Calu3 (cell line): ENCODE measurements at regions not wholly inside any gene's neighbourhood (a gene's known extent, or its start where the extent isn't known, plus 50 kb on each side); places are given as distances from the start of the nearest gene placed in this dataset.

Experiments used
- BruUV-seq: library from RNA; stranded (reverse); fragments of 400-500 nt; replicated peaks from 2 replicates; lab custom pipeline; 2021; lab: Mats Ljungman, UMichigan
- CTCF ChIA-PET: fragments of 300-600 bp; sonication (Branson Sonifier 250); formaldehyde crosslinking; loops from one replicate; lab custom pipeline; 2022; ENCODE audit warnings: antibody characterized with exemption; lab: Charles Lee
- DNase-seq: peaks from one replicate; pipeline ENCODE4 v3.0.0; 2022
- H3K27ac Mint-ChIP-seq: one replicate; pipeline ENCODE4 v1.8.0; 2022; ENCODE audit warnings: mixed read lengths; ENCODE audit not compliant: unreplicated experiment
- H3K27me3 Mint-ChIP-seq: one replicate; pipeline ENCODE4 v1.8.0; 2022; ENCODE audit warnings: mixed read lengths; ENCODE audit not compliant: unreplicated experiment
- H3K36me3 Mint-ChIP-seq: one replicate; pipeline ENCODE4 v1.8.0; 2022; ENCODE audit warnings: mild to moderate bottlenecking, moderate library complexity, mixed read lengths; ENCODE audit not compliant: insufficient read depth, unreplicated experiment
- H3K4me1 Mint-ChIP-seq: one replicate; pipeline ENCODE4 v1.8.0; 2022; ENCODE audit warnings: mild to moderate bottlenecking, low read depth, mixed read lengths; ENCODE audit not compliant: unreplicated experiment
- H3K4me3 Mint-ChIP-seq: one replicate; pipeline ENCODE4 v1.8.0; 2022; ENCODE audit warnings: mild to moderate bottlenecking, low read depth, moderate library complexity, mixed read lengths; ENCODE audit not compliant: unreplicated experiment
- H3K9me3 Mint-ChIP-seq: one replicate; pipeline ENCODE4 v1.8.0; 2022; ENCODE audit warnings: low read depth, mixed read lengths; ENCODE audit not compliant: unreplicated experiment
- intact Hi-C: fragments of 100-400 bp; cut with micrococcal nuclease; formaldehyde crosslinking; loops from one replicate; pipeline ENCODE4 v1.10.0; 2022; ENCODE audit not compliant: unreplicated experiment
- TF ChIP-seq, protein P1 (sequence below): fragments of 200-600 bp; IDR thresholded peaks from one replicate; pipeline ENCODE4 v1.8.0; 2022; ENCODE audit warnings: antibody characterized with exemption; ENCODE audit not compliant: unreplicated experiment

DNA sequence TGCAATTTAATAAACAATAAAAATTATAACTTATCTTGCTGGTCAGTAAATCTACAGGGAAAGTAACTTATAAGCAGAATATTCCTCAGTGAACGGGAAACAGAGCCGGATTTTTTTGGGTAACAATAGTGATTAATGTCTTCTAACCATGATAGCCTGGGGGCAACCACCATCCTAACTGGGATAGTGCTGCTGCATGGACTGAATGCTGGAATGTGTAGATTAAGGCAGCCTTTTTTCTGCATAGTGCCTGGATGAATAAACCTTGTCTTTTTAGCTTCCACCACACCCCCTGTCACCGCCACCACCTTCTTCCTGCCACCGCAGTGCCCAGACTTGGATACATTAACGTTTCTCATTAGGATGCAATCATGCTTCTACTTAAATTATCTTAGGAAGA lies 83.6 kb upstream of the LNX1 start:
- peaks cover under 1% of the 10 kb centered on the region for H3K27me3 Mint-ChIP-seq
- H3K4me3 Mint-ChIP-seq, result no peak overlapping the region
- intact Hi-C loops, result no loop called here

DNA sequence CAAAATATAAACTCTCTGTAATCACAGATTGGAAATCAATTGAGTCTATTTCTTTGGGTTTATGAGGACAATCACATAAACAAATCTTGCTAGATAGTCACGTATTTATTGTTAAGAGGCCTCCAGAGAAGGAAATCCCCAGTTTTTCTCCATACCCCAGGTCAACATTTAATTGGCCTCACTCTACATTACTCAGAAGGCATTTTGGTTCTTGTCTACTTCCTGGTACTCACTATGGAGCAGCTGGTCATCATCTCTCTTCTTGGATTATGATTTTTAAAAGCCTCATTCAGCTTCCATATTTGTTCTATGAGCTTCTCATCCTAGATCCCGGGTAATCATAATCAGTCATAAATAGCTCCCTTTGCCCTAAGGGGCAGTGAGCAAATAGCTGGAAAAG lies 81.6 kb upstream of the LNX1 start:
- BruUV-seq, result no TSS peak
- CTCF ChIA-PET, result no interaction called here
- no peaks in the 10 kb centered on the region for H3K9me3 Mint-ChIP-seq
- H3K4me3 Mint-ChIP-seq, result no peak overlapping the region
- DNase-seq, result no peak
- intact Hi-C loops, result no loop called here
- peaks cover 12% of the 10 kb centered on the region for H3K27me3 Mint-ChIP-seq
- no peaks in the 10 kb centered on the region for H3K4me1 Mint-ChIP-seq
- no peak overlapping the region for H3K27ac Mint-ChIP-seq
- TF ChIP-seq, protein P1, sequence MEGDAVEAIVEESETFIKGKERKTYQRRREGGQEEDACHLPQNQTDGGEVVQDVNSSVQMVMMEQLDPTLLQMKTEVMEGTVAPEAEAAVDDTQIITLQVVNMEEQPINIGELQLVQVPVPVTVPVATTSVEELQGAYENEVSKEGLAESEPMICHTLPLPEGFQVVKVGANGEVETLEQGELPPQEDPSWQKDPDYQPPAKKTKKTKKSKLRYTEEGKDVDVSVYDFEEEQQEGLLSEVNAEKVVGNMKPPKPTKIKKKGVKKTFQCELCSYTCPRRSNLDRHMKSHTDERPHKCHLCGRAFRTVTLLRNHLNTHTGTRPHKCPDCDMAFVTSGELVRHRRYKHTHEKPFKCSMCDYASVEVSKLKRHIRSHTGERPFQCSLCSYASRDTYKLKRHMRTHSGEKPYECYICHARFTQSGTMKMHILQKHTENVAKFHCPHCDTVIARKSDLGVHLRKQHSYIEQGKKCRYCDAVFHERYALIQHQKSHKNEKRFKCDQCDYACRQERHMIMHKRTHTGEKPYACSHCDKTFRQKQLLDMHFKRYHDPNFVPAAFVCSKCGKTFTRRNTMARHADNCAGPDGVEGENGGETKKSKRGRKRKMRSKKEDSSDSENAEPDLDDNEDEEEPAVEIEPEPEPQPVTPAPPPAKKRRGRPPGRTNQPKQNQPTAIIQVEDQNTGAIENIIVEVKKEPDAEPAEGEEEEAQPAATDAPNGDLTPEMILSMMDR, result no peak
- H3K36me3 Mint-ChIP-seq, result no peaks in the 10 kb centered on the region

More for the DNA sequence above, 83.6 kb upstream of the LNX1 start:
- no peaks in the 10 kb centered on the region for H3K4me1 Mint-ChIP-seq
- no peaks in the 10 kb centered on the region for H3K36me3 Mint-ChIP-seq
- BruUV-seq, result no TSS peak
- TF ChIP-seq, protein P1, result no peak
- no peaks in the 10 kb centered on the region for H3K9me3 Mint-ChIP-seq
- no peak for DNase-seq
- no peak overlapping the region for H3K27ac Mint-ChIP-seq
- CTCF ChIA-PET, result interaction anchor here (0.6 kb wide), 1 partner anchor 23 kb away, joined by 3 read pairs; no protein-coding TSS in a partner anchor

DNA sequence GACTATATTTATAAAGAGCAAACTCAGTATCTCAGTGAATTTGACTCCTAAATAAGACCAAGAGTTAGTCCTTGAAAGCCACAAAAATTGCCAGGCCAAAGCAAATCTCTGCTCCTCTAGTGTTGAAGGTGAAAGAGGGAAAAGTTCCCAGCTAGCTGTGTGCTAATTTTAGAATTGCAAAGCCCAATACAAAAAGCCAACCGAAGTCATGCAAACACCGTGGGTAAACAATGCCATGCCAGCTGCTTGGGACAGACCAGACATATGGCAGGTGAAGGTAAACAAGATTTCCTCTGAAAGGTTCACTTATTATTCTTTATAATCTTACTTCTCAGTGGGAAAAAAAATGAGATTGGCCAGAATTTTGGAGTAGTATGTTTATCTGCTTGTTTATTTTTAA lies 80.5 kb upstream of the LNX1 start:
- no TSS peak for BruUV-seq
- CTCF ChIA-PET, result no interaction called here
- no peak for DNase-seq
- H3K4me3 Mint-ChIP-seq, result no peak overlapping the region
- no peaks in the 10 kb centered on the region for H3K36me3 Mint-ChIP-seq
- H3K9me3 Mint-ChIP-seq, result no peaks in the 10 kb centered on the region
- peaks cover 18% of the 10 kb centered on the region for H3K27me3 Mint-ChIP-seq
- TF ChIP-seq, protein P1, result no peak
- intact Hi-C loops, result no loop called here
- no peaks in the 10 kb centered on the region for H3K4me1 Mint-ChIP-seq
- H3K27ac Mint-ChIP-seq, result no peak overlapping the region

DNA sequence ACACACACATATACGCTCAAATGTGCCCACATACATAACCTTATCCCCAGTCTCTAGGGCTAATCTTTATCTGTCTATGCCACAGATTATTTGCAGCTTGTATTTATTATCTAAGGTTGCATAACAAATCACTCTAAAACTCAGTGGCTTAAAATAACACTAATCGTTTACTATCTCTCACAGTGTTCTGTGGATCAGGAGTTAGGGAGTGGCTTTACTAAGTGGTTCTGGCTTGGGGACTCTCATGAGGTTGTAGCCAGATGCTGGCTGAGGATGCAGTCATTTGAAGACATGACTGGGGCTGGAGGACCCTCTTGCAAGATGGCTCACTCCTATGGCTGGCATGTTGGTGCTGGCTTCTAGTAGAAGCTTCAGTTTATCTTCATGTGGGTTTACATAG lies 68.5 kb upstream of the LNX1 start:
- intact Hi-C loops, result no loop called here
- H3K27ac Mint-ChIP-seq, result no peak overlapping the region
- CTCF ChIA-PET, result no interaction called here
- TF ChIP-seq, protein P1, result no peak
- H3K36me3 Mint-ChIP-seq, result no peaks in the 10 kb centered on the region
- no peaks in the 10 kb centered on the region for H3K27me3 Mint-ChIP-seq
- no peak for DNase-seq
- no peaks in the 10 kb centered on the region for H3K4me1 Mint-ChIP-seq
- no peaks in the 10 kb centered on the region for H3K9me3 Mint-ChIP-seq
- BruUV-seq, result no TSS peak
- H3K4me3 Mint-ChIP-seq, result no peak overlapping the region
